H1 (cell line): ENCODE measurements at regions not wholly inside any gene's neighbourhood (a gene's known extent, or its start where the extent isn't known, plus 50 kb on each side); places are given as distances from the start of the nearest gene placed in this dataset.

Source experiments
- CTCF ChIA-PET: fragments of 300-600 bp; sonication (Branson Sonifier 250); formaldehyde crosslinking; loops from one replicate; lab custom pipeline; 2021; ENCODE audit not compliant: partially characterized antibody; lab: Charles Lee
- POLR2A ChIA-PET: fragments of 300-600 bp; sonication (Branson Sonifier 250); formaldehyde crosslinking; loops from one replicate; lab custom pipeline; 2021; ENCODE audit warnings: inconsistent platforms; ENCODE audit not compliant: partially characterized antibody; lab: Charles Lee
- DNase-seq, 2 experiments: peaks; one replicate each; pipeline versions ENCODE4 v3.0.0 to v3.0.0-alpha.2; 2010 to 2022; ENCODE audit warnings: low spot score in 2 of 2, low read depth in 1 of 2, mixed read lengths in 1 of 2
- FAIRE-seq: peaks from 2 replicates; lab custom pipeline; 2011; peaks lifted over from hg19 to GRCh38; lab: Jason Lieb, UNC
- H2AFZ ChIP-seq: 2 replicates; pipeline ENCODE4 v1.8.1; 2012; ENCODE audit warnings: low read length, inconsistent platforms
- H2AK5ac ChIP-seq: 2 replicates; pipeline ENCODE4 v1.6.1; 2013; ENCODE audit warnings: low read depth, low read length
- H2BK120ac ChIP-seq: replicated peaks from 2 replicates; pipeline ENCODE3; 2013; ENCODE audit warnings: low read depth, low read length, inconsistent platforms
- H2BK12ac ChIP-seq: 2 replicates; pipeline ENCODE4 v1.6.1; 2013; ENCODE audit warnings: low read depth, low read length
- H2BK15ac ChIP-seq: 2 replicates; pipeline ENCODE4 v1.6.1; 2013; ENCODE audit warnings: low read length
- H2BK20ac ChIP-seq: 2 replicates; pipeline ENCODE4 v1.6.1; 2013; ENCODE audit warnings: low read length
- H2BK5ac ChIP-seq: 2 replicates; pipeline ENCODE4 v1.6.1; 2013; ENCODE audit warnings: low read depth, low read length
- H3K14ac ChIP-seq: 2 replicates; pipeline ENCODE4 v1.6.1; 2013; ENCODE audit warnings: inconsistent platforms; ENCODE audit not compliant: insufficient read length
- H3K18ac ChIP-seq: 2 replicates; pipeline ENCODE4 v1.6.1; 2013; ENCODE audit warnings: low read length; ENCODE audit errors: extremely low read depth
- H3K23ac ChIP-seq: 2 replicates; pipeline ENCODE4 v1.6.1; 2013; ENCODE audit warnings: inconsistent platforms; ENCODE audit not compliant: insufficient read length
- H3K23me2 ChIP-seq: 2 replicates; pipeline ENCODE4 v1.6.1; 2013; ENCODE audit warnings: low read depth, low read length
- H3K27ac ChIP-seq: 2 replicates; pipeline ENCODE4 v1.6.1; 2011; ENCODE audit warnings: low read depth, low read length, inconsistent platforms
- H3K27me3 ChIP-seq, 4 experiments: replicated peaks in 1 of 4; 1 replicate in 1 of 4; 2 replicates in 3 of 4; pipeline versions ENCODE4 v1.6.1 to v1.8.1; 2011 to 2013; ENCODE audit warnings: low read length in 3 of 4, mild to moderate bottlenecking in 3 of 4, inconsistent platforms in 2 of 4, mixed read lengths in 2 of 4, moderate library complexity in 1 of 4; ENCODE audit not compliant: control insufficient read depth in 3 of 4, insufficient read depth in 3 of 4; ENCODE audit errors: extremely low read depth in 1 of 4
- H3K36me3 ChIP-seq, 4 experiments: 2 replicates each; pipeline versions ENCODE4 v1.6.1 to v1.8.1; 2011 to 2013; ENCODE audit warnings: mild to moderate bottlenecking in 4 of 4, low read length in 3 of 4, moderate library complexity in 2 of 4, control low read depth in 1 of 4, inconsistent platforms in 1 of 4; ENCODE audit not compliant: insufficient read depth in 4 of 4, control insufficient read depth in 2 of 4
- H3K4ac ChIP-seq: replicated peaks from 2 replicates; pipeline ENCODE3; 2013; ENCODE audit warnings: low read length, low read depth, mixed read lengths, inconsistent platforms; ENCODE audit not compliant: insufficient read length
- H3K4me1 ChIP-seq, 4 experiments: replicated peaks in 1 of 4; 1 replicate in 1 of 4; 2 replicates in 3 of 4; pipeline versions ENCODE4 v1.6.1 to v1.8.1; 2011 to 2013; ENCODE audit warnings: low read length in 3 of 4, inconsistent platforms in 2 of 4, mixed read lengths in 1 of 4; ENCODE audit not compliant: insufficient read depth in 4 of 4, control insufficient read depth in 3 of 4
- H3K4me2 ChIP-seq, 2 experiments: 2 replicates each; pipeline versions ENCODE4 v1.6.1 to v1.8.1; 2011 to 2013; ENCODE audit warnings: low read depth in 2 of 2, low read length in 2 of 2, control low read depth in 1 of 2, inconsistent platforms in 1 of 2, mild to moderate bottlenecking in 1 of 2; ENCODE audit not compliant: insufficient read depth in 1 of 2
- H3K4me3 ChIP-seq, 4 experiments: fragments of 200-600, 300-600 bp in 1 of 4; sonication (generic), shearing (Covaris generic), sonication (Bioruptor Twin) in 1 of 4; 2 replicates each; pipeline versions ENCODE4 v1.5.1 to v1.8.1; 2011 to 2016; ENCODE audit warnings: low read length in 4 of 4, low read depth in 3 of 4, control low read depth in 2 of 4, inconsistent platforms in 2 of 4, mild to moderate bottlenecking in 2 of 4, mixed read lengths in 1 of 4, moderate library complexity in 1 of 4; ENCODE audit not compliant: insufficient read depth in 2 of 4; ENCODE audit errors: extremely low read depth in 1 of 4
- H3K56ac ChIP-seq: replicated peaks from 2 replicates; pipeline ENCODE3; 2013; ENCODE audit warnings: low read depth, mild to moderate bottlenecking, mixed read lengths, low read length, inconsistent platforms; ENCODE audit not compliant: insufficient read length
- H3K79me1 ChIP-seq: 2 replicates; pipeline ENCODE4 v1.6.1; 2013; ENCODE audit warnings: low read depth, low read length, control low read depth
- H3K79me2 ChIP-seq, 2 experiments: 2 replicates each; pipeline versions ENCODE4 v1.6.1 to v1.8.1; 2012 to 2013; ENCODE audit warnings: low read length in 2 of 2, mild to moderate bottlenecking in 2 of 2, inconsistent platforms in 1 of 2; ENCODE audit not compliant: insufficient read depth in 2 of 2, control insufficient read depth in 1 of 2
- H3K9ac ChIP-seq, 4 experiments: replicated peaks in 1 of 4; 1 replicate in 1 of 4; 2 replicates in 3 of 4; pipeline versions ENCODE4 v1.6.1 to v1.8.1; 2011 to 2013; ENCODE audit warnings: low read depth in 3 of 4, low read length in 3 of 4, control low read depth in 2 of 4, mild to moderate bottlenecking in 2 of 4, moderate library complexity in 2 of 4, inconsistent platforms in 1 of 4; ENCODE audit errors: extremely low read depth in 1 of 4
- H3K9me3 ChIP-seq, 2 experiments: 2 replicates each; pipeline versions ENCODE4 v1.6.1 to v1.8.1; 2012 to 2013; ENCODE audit warnings: mild to moderate bottlenecking in 2 of 2, moderate library complexity in 2 of 2, control low read depth in 1 of 2, inconsistent platforms in 1 of 2, low read depth in 1 of 2, low read length in 1 of 2, mixed read lengths in 1 of 2; ENCODE audit not compliant: insufficient read depth in 2 of 2
- H4K20me1 ChIP-seq, 2 experiments: replicated peaks in 1 of 2; 2 replicates each; pipeline versions ENCODE3 to v1.8.1; 2011 to 2013; ENCODE audit warnings: inconsistent platforms in 2 of 2, low read length in 2 of 2, mild to moderate bottlenecking in 1 of 2; ENCODE audit not compliant: insufficient read depth in 2 of 2, control insufficient read depth in 1 of 2
- H4K5ac ChIP-seq: 2 replicates; pipeline ENCODE4 v1.6.1; 2013; ENCODE audit warnings: low read length, low read depth, mixed read lengths, inconsistent platforms; ENCODE audit not compliant: insufficient read length
- H4K8ac ChIP-seq: 2 replicates; pipeline ENCODE4 v1.8.0; 2013; ENCODE audit warnings: mild to moderate bottlenecking, moderate library complexity, low read length, inconsistent platforms; ENCODE audit not compliant: insufficient read depth; ENCODE audit errors: extremely low read depth
- H4K91ac ChIP-seq: replicated peaks from 2 replicates; pipeline ENCODE3; 2013; ENCODE audit warnings: low read length, mixed read lengths, inconsistent platforms; ENCODE audit not compliant: insufficient read length
- ASH2L ChIP-seq: fragments of 200-600, 300-600 bp; sonication (generic); IDR thresholded peaks from one replicate; pipeline ENCODE4 v1.7.1; 2017; ENCODE audit warnings: low read length
- BCL11A ChIP-seq, 2 experiments: IDR thresholded peaks; one replicate each; pipeline ENCODE4 v1.6.1; 2011; ENCODE audit warnings: low read depth in 2 of 2, low read length in 2 of 2, mild to moderate bottlenecking in 2 of 2
- HDAC2 ChIP-seq, 2 experiments: fragments of 300-600 bp in 1 of 2; sonication (generic) in 1 of 2; IDR thresholded peaks; 2 replicates each; pipeline ENCODE4 v1.6.1; 2011 to 2012; ENCODE audit warnings: low read depth in 2 of 2, low read length in 2 of 2, mild to moderate bottlenecking in 2 of 2, moderate library complexity in 2 of 2, borderline replicate concordance in 1 of 2, inconsistent platforms in 1 of 2
- KDM4A ChIP-seq: IDR thresholded peaks from one replicate; pipeline ENCODE4 v1.7.1; 2012; ENCODE audit warnings: low read depth, mild to moderate bottlenecking, moderate library complexity, low read length, inconsistent platforms; ENCODE audit not compliant: severe bottlenecking
- KDM5A ChIP-seq: fragments of 200-600 bp; IDR thresholded peaks from 2 replicates; pipeline ENCODE4 v1.7.1; 2012; ENCODE audit warnings: mild to moderate bottlenecking, low read length, inconsistent platforms, mixed read lengths
- RNF2 ChIP-seq: fragments of 200-900, 300-1000 bp; sonication (generic); IDR thresholded peaks from 2 replicates; pipeline ENCODE4 v1.7.1; 2016; ENCODE audit warnings: borderline replicate concordance, low read depth, mild to moderate bottlenecking, antibody characterized with exemption, low read length; ENCODE audit not compliant: poor library complexity, severe bottlenecking; ENCODE audit errors: missing control alignments
- SIN3A ChIP-seq, 2 experiments: IDR thresholded peaks in 1 of 2; conservative IDR thresholded peaks in 1 of 2; 2 replicates each; pipeline ENCODE4 v1.6.1; 2011 to 2012; ENCODE audit warnings: low read length in 2 of 2, improper control_type of control experiment in 1 of 2, low read depth in 1 of 2, mild to moderate bottlenecking in 1 of 2
- TBP ChIP-seq: IDR thresholded peaks from 2 replicates; pipeline ENCODE4 v1.6.1; 2011; ENCODE audit warnings: low read depth, low read length, improper control_type of control experiment
- TCF12 ChIP-seq: IDR thresholded peaks from 2 replicates; pipeline ENCODE4 v1.6.1; 2011; ENCODE audit warnings: low read depth, mild to moderate bottlenecking, low read length
- TEAD4 ChIP-seq: IDR thresholded peaks from 2 replicates; pipeline ENCODE4 v1.6.1; 2012; ENCODE audit warnings: low read depth, low read length, inconsistent platforms, mixed read lengths
- YY1 ChIP-seq: IDR thresholded peaks from 2 replicates; pipeline ENCODE4 v1.6.1; 2011; ENCODE audit warnings: low read depth, mild to moderate bottlenecking, low read length
- TF ChIP-seq, protein P1 (sequence below): IDR thresholded peaks from 2 replicates; pipeline ENCODE4 v1.6.1; 2012; ENCODE audit warnings: inconsistent platforms

DNA sequence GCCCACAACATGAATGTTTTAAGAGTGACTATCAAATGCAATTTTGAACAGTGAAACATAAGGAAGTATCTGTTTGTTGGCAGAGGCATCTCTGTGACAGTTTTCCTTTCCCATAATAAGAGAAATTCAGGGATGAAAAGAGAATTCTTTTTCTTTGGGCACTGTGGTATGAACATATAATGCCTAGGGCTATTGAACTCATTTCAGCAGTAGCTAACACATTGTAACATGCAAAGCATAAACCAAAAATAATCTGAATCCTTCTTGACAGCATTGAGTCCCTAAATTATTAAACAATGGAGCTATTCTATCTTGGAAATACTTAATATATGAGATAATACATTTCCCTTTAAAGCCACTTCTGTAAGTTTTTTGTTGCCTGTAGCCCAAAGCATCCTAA is 633.0 kb upstream of the B3GALT2 start:
- H3K23ac ChIP-seq, result no peak overlapping the region
- H3K4me3 ChIP-seq, result no peak overlapping the region
- no peak overlapping the region for H2BK12ac ChIP-seq
- DNase-seq (no peak), FAIRE-seq (no peak)
- no peak overlapping the region for H2BK15ac ChIP-seq
- H3K4me1 ChIP-seq, result no peaks in the 10 kb centered on the region
- H3K79me2 ChIP-seq, result no peaks in the 10 kb centered on the region
- H4K20me1 ChIP-seq, result no peaks in the 10 kb centered on the region
- H3K18ac ChIP-seq, result no peak overlapping the region
- no peak overlapping the region for H3K56ac ChIP-seq
- no peak overlapping the region for H2BK20ac ChIP-seq
- H2AFZ ChIP-seq, result no peak overlapping the region
- no peaks in the 10 kb centered on the region for H3K9me3 ChIP-seq
- POLR2A ChIA-PET, result no interaction called here
- H2AK5ac ChIP-seq, result no peak overlapping the region
- no peaks in the 10 kb centered on the region for H3K27me3 ChIP-seq
- TF ChIP-seq RNF2 (no peak), SIN3A (conservative IDR thresholded peaks at IDR 0.05 in 1 of 2, IDR thresholded peaks at IDR 0.05 in 1 of 2; ENCODE audit: low read depth in 1 of 2, low read length in 2 of 2) (no peak), BCL11A (IDR thresholded peaks at IDR 0.05; ENCODE audit: low read depth in 2 of 2, low read length in 2 of 2) (no peak), TEAD4 (no peak), ASH2L (no peak), KDM4A (no peak), KDM5A (no peak), YY1 (no peak), HDAC2 (IDR thresholded peaks at IDR 0.05; ENCODE audit: borderline replicate concordance in 1 of 2, low read depth in 2 of 2, low read length in 2 of 2) (no peak), TCF12 (no peak), TBP (no peak)
- TF ChIP-seq, protein P1, sequence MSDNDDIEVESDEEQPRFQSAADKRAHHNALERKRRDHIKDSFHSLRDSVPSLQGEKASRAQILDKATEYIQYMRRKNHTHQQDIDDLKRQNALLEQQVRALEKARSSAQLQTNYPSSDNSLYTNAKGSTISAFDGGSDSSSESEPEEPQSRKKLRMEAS, result no peak
- H3K4me2 ChIP-seq, result no peak overlapping the region
- H3K4ac ChIP-seq, result no peak overlapping the region
- H3K9ac ChIP-seq, result no peak overlapping the region
- H3K14ac ChIP-seq, result no peak overlapping the region
- no peak overlapping the region for H4K5ac ChIP-seq
- H2BK5ac ChIP-seq, result no peak overlapping the region
- H2BK120ac ChIP-seq, result no peak overlapping the region
- no peak overlapping the region for H4K8ac ChIP-seq
- H3K36me3 ChIP-seq, result no peaks in the 10 kb centered on the region
- no peaks in the 10 kb centered on the region for H3K79me1 ChIP-seq
- CTCF ChIA-PET, result interaction anchor here (0.6 kb wide), 1 partner anchor 108 kb away, joined by 3 read pairs; no protein-coding TSS in a partner anchor
- H3K23me2 ChIP-seq, result no peaks in the 10 kb centered on the region
- H3K27ac ChIP-seq, result no peak overlapping the region
- no peak overlapping the region for H4K91ac ChIP-seq
